ENCODE measurements at regions not wholly inside any gene's neighbourhood (a gene's known extent, or its start where the extent isn't known, plus 50 kb on each side); places are given as distances from the start of the nearest gene placed in this dataset.

- TF ChIP-seq EZH2phosphoT487 (IDR thresholded peaks at IDR 0.05; ENCODE audit: borderline replicate concordance, low read length) (no peak), CTCF (IDR thresholded peaks at IDR 0.05; ENCODE audit: low read depth, low read length, poor library complexity, severe bottlenecking) (no peak)
Measured at GRCh38 chr1:195790514-195791168, 817.6 kb downstream of the KCNT2 start.
